Parathyroid adenoma (tissue), 2 donors: ENCODE measurements at regions not wholly inside any gene's neighbourhood (a gene's known extent, or its start where the extent isn't known, plus 50 kb on each side); places are given as distances from the start of the nearest gene placed in this dataset.
"Not testable (repeated sequence)": the region's sequence is repeated elsewhere in the genome, so short reads cannot be mapped to it uniquely, and the experiment has no call there.

Source experiments
- H2AFZ ChIP-seq: fragments of 300-600 bp; sonication (generic); one replicate; pipeline ENCODE4 v1.7.0; 2017; ENCODE audit warnings: antibody characterized with exemption, mild to moderate bottlenecking
- H3K27ac ChIP-seq: fragments of 300-600 bp; sonication (generic); one replicate; pipeline ENCODE4 v1.7.0; 2017
- H3K27me3 ChIP-seq: fragments of 300-600 bp; sonication (generic); one replicate; pipeline ENCODE4 v1.7.0; 2017; ENCODE audit warnings: low read length; ENCODE audit not compliant: control insufficient read depth, insufficient read depth
- H3K36me3 ChIP-seq: fragments of 300-600 bp; sonication (generic); one replicate; pipeline ENCODE4 v1.7.0; 2017; ENCODE audit warnings: low read length; ENCODE audit not compliant: control insufficient read depth, insufficient read depth
- H3K4me1 ChIP-seq: fragments of 300-600 bp; sonication (generic); one replicate; pipeline ENCODE4 v1.7.0; 2017; ENCODE audit warnings: control low read depth
- H3K4me2 ChIP-seq: fragments of 300-600 bp; sonication (generic); one replicate; pipeline ENCODE4 v1.7.0; 2017; ENCODE audit warnings: low read length
- H3K4me3 ChIP-seq: fragments of 300-600 bp; sonication (generic); one replicate; pipeline ENCODE4 v1.7.0; 2017; ENCODE audit warnings: low read depth, low read length
- H3K79me2 ChIP-seq: fragments of 300-600 bp; sonication (generic); one replicate; pipeline ENCODE4 v1.7.0; 2017; ENCODE audit warnings: control low read depth
- H3K9ac ChIP-seq: fragments of 300-600 bp; sonication (generic); one replicate; pipeline ENCODE4 v1.7.0; 2017; ENCODE audit warnings: mild to moderate bottlenecking
- H3K9me3 ChIP-seq: fragments of 300-600 bp; sonication (generic); one replicate; pipeline ENCODE4 v1.7.0; 2017; ENCODE audit warnings: low read length; ENCODE audit not compliant: control insufficient read depth
- CTCF ChIP-seq: fragments of 300-600 bp; sonication (generic); IDR thresholded peaks from one replicate; pipeline ENCODE4 v1.7.0; 2017; ENCODE audit warnings: antibody characterized with exemption, mild to moderate bottlenecking
- donor health status: primary hyperparathyroidism.

- H2AFZ ChIP-seq, result peak overlapping the region; percentile 58
- not testable (repeated sequence) for H3K36me3 ChIP-seq, H3K27me3 ChIP-seq, H3K4me2 ChIP-seq, H3K79me2 ChIP-seq, H3K9ac ChIP-seq, H3K9me3 ChIP-seq
- peak overlapping the region; percentile 16 for H3K4me3 ChIP-seq
- H3K4me1 ChIP-seq, result peaks cover 20% of the 10 kb centered on the region
- peak overlapping the region; percentile 95 for H3K27ac ChIP-seq
- peak; percentile 19 for TF ChIP-seq CTCF
Observed at GRCh38 chr11:71746263-71746662, 86.7 kb upstream of the DEFB108B start.

GRCh38 chr11:71748965-71749620 is 83.9 kb upstream of the DEFB108B start:
- not testable (repeated sequence) for H3K9me3 ChIP-seq, H3K27me3 ChIP-seq, H3K9ac ChIP-seq, H3K4me2 ChIP-seq, H3K4me3 ChIP-seq, H2AFZ ChIP-seq, H3K27ac ChIP-seq, H3K79me2 ChIP-seq, H3K36me3 ChIP-seq
- peaks cover 19% of the 10 kb centered on the region for H3K4me1 ChIP-seq

- H3K4me1 ChIP-seq, H3K36me3 ChIP-seq, H3K9ac ChIP-seq, H3K9me3 ChIP-seq, H3K27me3 ChIP-seq, H3K79me2 ChIP-seq, H2AFZ ChIP-seq, H3K27ac ChIP-seq, H3K4me2 ChIP-seq, H3K4me3 ChIP-seq: not testable (repeated sequence)
Observed at GRCh38 chr11:71750908-71751307, 82.1 kb upstream of the DEFB108B start.

GRCh38 chr11:71764695-71765491 is 68.1 kb upstream of the DEFB108B start:
- H2AFZ ChIP-seq, H3K4me3 ChIP-seq, H3K9me3 ChIP-seq, H3K79me2 ChIP-seq, H3K36me3 ChIP-seq, H3K27me3 ChIP-seq, H3K9ac ChIP-seq, H3K4me2 ChIP-seq: not testable (repeated sequence)
- Histone ChIP-seq H3K27ac (peak overlapping the region; percentile 64), H3K4me1 (peaks cover 14% of the 10 kb centered on the region)

GRCh38 chr11:71767016-71767415 is 66.0 kb upstream of the DEFB108B start:
- H3K79me2 ChIP-seq, H3K4me2 ChIP-seq, H3K36me3 ChIP-seq, H2AFZ ChIP-seq, H3K4me3 ChIP-seq, H3K9ac ChIP-seq, H3K9me3 ChIP-seq, H3K27me3 ChIP-seq, H3K27ac ChIP-seq: not testable (repeated sequence)
- peaks cover 14% of the 10 kb centered on the region for H3K4me1 ChIP-seq

- H3K9me3 ChIP-seq, result not testable (repeated sequence)
Observed at GRCh38 chr11:71772193-71772592, 60.8 kb upstream of the DEFB108B start.

GRCh38 chr11:71774603-71775222 is 58.3 kb upstream of the DEFB108B start:
- Histone ChIP-seq H3K36me3 (no peaks in the 10 kb centered on the region), H3K4me2 (no peak overlapping the region), H3K27ac (no peak overlapping the region), H3K9ac (no peak overlapping the region), H3K79me2 (no peaks in the 10 kb centered on the region), H3K9me3 (no peaks in the 10 kb centered on the region), H3K4me3 (no peak overlapping the region), H3K27me3 (no peaks in the 10 kb centered on the region), H2AFZ (no peak overlapping the region), H3K4me1 (no peaks in the 10 kb centered on the region)
- no peak for TF ChIP-seq CTCF

More at GRCh38 chr11:71772193-71772592, 60.8 kb upstream of the DEFB108B start:
- H3K4me3 ChIP-seq, H2AFZ ChIP-seq, H3K79me2 ChIP-seq, H3K36me3 ChIP-seq, H3K4me2 ChIP-seq, H3K4me1 ChIP-seq, H3K9ac ChIP-seq, H3K27me3 ChIP-seq, H3K27ac ChIP-seq: not testable (repeated sequence)

- not testable (repeated sequence) for H3K4me3 ChIP-seq, H3K27me3 ChIP-seq, H3K4me2 ChIP-seq, H3K4me1 ChIP-seq, H3K9me3 ChIP-seq, H3K9ac ChIP-seq, H3K79me2 ChIP-seq, H3K36me3 ChIP-seq
- H2AFZ ChIP-seq, result peak overlapping the region; percentile 72
- H3K27ac ChIP-seq, result peak overlapping the region; percentile 75
Observed at GRCh38 chr11:71780116-71780515, 52.9 kb upstream of the DEFB108B start.

- not testable (repeated sequence) for H3K9ac ChIP-seq, H3K4me3 ChIP-seq, H3K4me1 ChIP-seq, H3K27me3 ChIP-seq, H3K36me3 ChIP-seq, H3K79me2 ChIP-seq, H3K4me2 ChIP-seq, H3K9me3 ChIP-seq
- Histone ChIP-seq H3K27ac (peak overlapping the region; percentile 75), H2AFZ (peak overlapping the region; percentile 72)
Observed at GRCh38 chr11:71780771-71781170, 52.2 kb upstream of the DEFB108B start.
